ENCODE measurements at regions not wholly inside any gene's neighbourhood (a gene's known extent, or its start where the extent isn't known, plus 50 kb on each side); places are given as distances from the start of the nearest gene placed in this dataset.

GRCh38 chr6:78631976-78632375 is 235.4 kb upstream of the IRAK1BP1 start:
- Mint-ChIP-seq H3K4me3 (no peak overlapping the region), H3K27ac (no peak overlapping the region), H3K36me3 (ENCODE audit: low read depth) (no peaks in the 10 kb centered on the region), H3K9me3 (0 out of 3 replicates have a peak, but pooled peaks cover 3% of the 10 kb centered on the region), H3K27me3 (ENCODE audit: insufficient read depth, low read depth, poor library complexity) (no peaks in the 10 kb centered on the region), H3K4me1 (peaks cover 4% of the 10 kb centered on the region; the same call in 1 of the 3 replicates)
- H2AFZ ChIP-seq = no peak overlapping the region
- no peaks in the 10 kb centered on the region for H3K79me2 ChIP-seq (replicated peaks; ENCODE audit: insufficient read depth)
- no peak for ATAC-seq
- no peaks in the 10 kb centered on the region for H3K9me2 ChIP-seq (ENCODE audit: insufficient read depth)
- no peaks in the 10 kb centered on the region for H3K4me1 ChIP-seq (ENCODE audit: insufficient read depth)
- no peaks in the 10 kb centered on the region for H3K27me3 ChIP-seq (ENCODE audit: insufficient read depth)
- H3F3A ChIP-seq (replicated peaks; ENCODE audit: low read depth) = no peaks in the 10 kb centered on the region
- H4K20me1 ChIP-seq (replicated peaks; ENCODE audit: insufficient read depth) = no peaks in the 10 kb centered on the region
- no peak overlapping the region for H3K27ac ChIP-seq (ENCODE audit: low read depth)
- DNase-seq (ENCODE audit: low spot score) = no peak
- H3K4me2 ChIP-seq = no peak overlapping the region
- H3K36me3 ChIP-seq (ENCODE audit: insufficient read depth) = no peaks in the 10 kb centered on the region
- no peak overlapping the region for H3K4me3 ChIP-seq
- TF ChIP-seq ZNF114 (CRISPR knock-in tag; IDR thresholded peaks at IDR 0.05) (no peak), ZNF331 (CRISPR knock-in tag; IDR thresholded peaks at IDR 0.05; ENCODE audit: low read depth) (no peak)

GRCh38 chr6:78639111-78640110 is 227.9 kb upstream of the IRAK1BP1 start:
- no peak overlapping the region for H3K4me2 ChIP-seq
- Mint-ChIP-seq H3K9me3 (peaks cover 16% of the 10 kb centered on the region), H3K36me3 (ENCODE audit: low read depth) (peaks cover 7% of the 10 kb centered on the region; the same call in 2 of the 3 replicates), H3K27ac (no peak overlapping the region), H3K4me3 (no peak overlapping the region), H3K27me3 (ENCODE audit: insufficient read depth, low read depth, poor library complexity) (peaks cover 3% of the 10 kb centered on the region), H3K4me1 (no peaks in the 10 kb centered on the region)
- H3F3A ChIP-seq (replicated peaks; ENCODE audit: low read depth) = no peaks in the 10 kb centered on the region
- H3K4me1 ChIP-seq (ENCODE audit: insufficient read depth) = no peaks in the 10 kb centered on the region
- no peaks in the 10 kb centered on the region for H3K27me3 ChIP-seq (ENCODE audit: insufficient read depth)
- no peaks in the 10 kb centered on the region for H3K79me2 ChIP-seq (replicated peaks; ENCODE audit: insufficient read depth)
- H3K9me2 ChIP-seq (ENCODE audit: insufficient read depth) = no peaks in the 10 kb centered on the region; the same call in 1 of the 2 replicates
- ATAC-seq (no peak), DNase-seq (ENCODE audit: low spot score) (no peak)
- H2AFZ ChIP-seq = no peak overlapping the region
- no peaks in the 10 kb centered on the region for H4K20me1 ChIP-seq (replicated peaks; ENCODE audit: insufficient read depth)
- no peaks in the 10 kb centered on the region for H3K36me3 ChIP-seq (ENCODE audit: insufficient read depth)
- H3K4me3 ChIP-seq = no peak overlapping the region
- H3K27ac ChIP-seq (ENCODE audit: low read depth) = no peak overlapping the region
- TF ChIP-seq JUNB (IDR thresholded peaks at IDR 0.05; ENCODE audit: unreplicated experiment) (no peak), EZH2 (IDR thresholded peaks at IDR 0.05; ENCODE audit: low read depth, unreplicated experiment) (no peak), ZNF462 (CRISPR knock-in tag; IDR thresholded peaks at IDR 0.05) (no peak), EZH2phosphoT487 (IDR thresholded peaks at IDR 0.05; ENCODE audit: unreplicated experiment) (no peak), ZNF331 (CRISPR knock-in tag; IDR thresholded peaks at IDR 0.05; ENCODE audit: low read depth) (no peak), POLR2AphosphoS5 (IDR thresholded peaks at IDR 0.05; ENCODE audit: low read depth) (no peak), ETS1 (IDR thresholded peaks at IDR 0.05) (no peak), REST (IDR thresholded peaks at IDR 0.05; ENCODE audit: unreplicated experiment) (no peak), STAT1 (IDR thresholded peaks at IDR 0.05; ENCODE audit: unreplicated experiment) (no peak)

Measured in GM23338 (cell line).